GM18520 (cell line): ENCODE measurements at regions not wholly inside any gene's neighbourhood (a gene's known extent, or its start where the extent isn't known, plus 50 kb on each side); places are given as distances from the start of the nearest gene placed in this dataset.
A peak's percentile ranks its signal among the peaks of the same experiment; 100 is the strongest.
"Not testable (repeated sequence)": the region's sequence is repeated elsewhere in the genome, so short reads cannot be mapped to it uniquely, and the experiment has no call there.

Experiments
- ATAC-seq: cut with Tn5 transposase; IDR thresholded peaks from one replicate; pipeline ENCODE4 v1.9.1; 2021; ENCODE audit not compliant: unreplicated experiment

DNA sequence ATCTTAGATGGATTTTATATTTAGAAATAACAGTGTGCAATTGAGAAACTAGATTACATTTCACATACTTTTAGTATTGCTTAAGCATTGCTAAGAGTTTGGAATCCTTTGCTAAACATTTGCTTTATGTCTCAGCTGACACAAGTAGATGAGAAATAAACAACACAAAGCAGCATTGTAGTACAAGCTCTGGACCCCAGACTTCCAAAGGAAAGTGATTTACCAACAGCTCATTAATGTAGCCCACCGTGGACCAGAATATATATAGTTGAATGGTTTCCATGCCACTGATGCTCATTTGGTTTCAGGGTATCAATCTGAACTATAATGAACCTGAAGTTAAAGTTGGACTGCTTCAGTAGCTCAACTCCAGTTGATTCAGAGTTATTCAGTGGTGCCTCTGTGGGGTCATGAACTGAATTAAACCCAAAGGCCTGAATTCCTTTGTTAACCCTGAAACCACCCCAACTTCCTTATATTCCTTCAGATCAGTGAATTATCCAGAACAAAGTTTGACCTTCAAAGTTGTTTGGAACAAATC lies 132.1 kb upstream of the NEIL3 start:
- no peak for ATAC-seq

DNA sequence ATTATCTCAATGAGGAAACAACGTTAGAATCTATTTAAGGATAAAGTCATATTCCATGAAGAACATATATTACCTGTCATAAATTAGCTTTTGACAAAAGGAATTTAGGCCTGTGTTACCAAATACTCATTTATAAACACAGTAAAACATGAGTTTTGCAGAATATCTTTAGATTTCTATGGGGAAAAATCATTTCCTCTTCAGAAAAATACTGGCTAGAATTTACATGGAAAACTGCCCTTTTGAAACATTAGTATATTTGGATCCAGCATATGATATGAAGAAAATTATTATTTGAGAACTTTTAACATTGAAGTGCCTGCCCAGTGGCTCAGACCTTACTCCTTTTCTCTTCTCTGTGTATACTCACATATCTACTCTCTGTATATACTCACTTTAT lies 131.4 kb upstream of the NEIL3 start:
- no peak for ATAC-seq

DNA sequence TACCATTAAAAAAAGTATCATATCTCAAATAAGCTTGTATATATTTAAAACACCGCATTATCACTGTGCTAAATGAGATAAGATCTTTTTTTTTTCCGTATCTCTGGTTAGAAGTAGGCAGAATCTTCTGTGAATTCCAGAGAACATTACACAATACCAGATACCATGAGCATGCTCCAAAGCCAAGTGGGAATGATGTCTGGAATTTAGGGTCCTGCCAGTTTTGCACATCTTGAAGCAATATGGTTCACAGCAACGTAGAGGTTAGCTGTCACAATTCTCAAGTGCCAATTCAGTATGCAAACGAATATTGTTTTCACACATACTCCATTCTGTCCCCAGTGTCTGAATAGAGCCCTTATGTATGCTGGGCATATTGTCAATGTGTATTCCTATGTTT lies 127.5 kb upstream of the NEIL3 start:
- no peak for ATAC-seq

DNA sequence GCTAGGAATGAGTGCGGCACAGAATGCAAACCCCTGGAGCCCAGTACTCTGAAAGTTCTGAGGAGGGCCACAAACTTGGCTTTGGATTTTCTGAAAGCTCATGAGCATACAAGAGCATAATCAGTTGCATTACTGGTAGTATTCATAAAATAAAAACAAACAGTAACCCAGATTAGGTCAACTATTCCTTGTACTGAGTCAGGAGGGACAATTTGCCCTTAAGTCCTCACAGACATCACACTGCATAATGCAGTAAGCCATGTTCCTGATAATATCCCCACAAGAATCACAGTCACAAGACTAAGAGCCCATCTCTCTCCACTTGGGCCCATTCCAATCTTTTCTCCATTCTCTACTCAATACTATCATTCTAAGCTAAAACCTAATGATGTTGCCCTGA lies 126.9 kb upstream of the NEIL3 start:
- ATAC-seq, result no peak

DNA sequence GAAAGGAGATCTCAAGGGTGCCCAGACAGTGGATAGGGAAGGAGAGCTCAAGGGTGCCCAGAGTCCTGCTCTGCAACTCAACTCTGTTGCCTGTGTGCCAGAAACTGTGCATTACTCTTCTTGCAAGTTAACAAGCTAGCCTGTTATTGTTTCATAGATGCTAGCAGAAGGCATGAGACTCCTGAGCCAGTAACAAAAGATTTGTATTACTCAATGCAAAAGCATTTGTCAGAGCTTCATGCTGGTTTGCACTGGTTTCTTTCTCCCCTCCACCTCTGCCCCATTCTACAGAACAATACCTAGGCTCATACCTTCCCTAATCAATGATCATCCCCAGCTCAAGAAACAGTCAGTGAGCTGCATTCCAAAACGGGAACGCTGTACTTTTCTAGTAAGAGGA lies 124.5 kb upstream of the NEIL3 start:
- no peak for ATAC-seq

DNA sequence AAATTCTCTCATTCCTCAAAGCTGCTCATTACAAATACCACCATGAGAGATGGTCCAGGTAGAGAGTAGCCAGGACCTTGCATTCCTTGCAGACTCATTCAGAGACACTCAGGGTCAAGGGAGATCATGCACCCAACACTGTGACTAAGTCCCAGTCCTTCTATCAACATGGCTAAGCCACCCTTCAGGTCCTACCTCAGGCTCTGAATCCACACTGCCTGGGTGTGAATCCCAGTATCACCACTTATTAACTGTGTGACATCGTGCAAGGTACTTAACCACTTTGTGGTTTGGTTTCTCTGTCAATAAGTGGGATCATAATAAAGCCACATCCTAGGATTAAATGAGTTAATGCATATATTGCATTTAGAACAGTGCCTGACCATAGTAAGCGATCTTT lies 124.1 kb upstream of the NEIL3 start:
- no peak for ATAC-seq

DNA sequence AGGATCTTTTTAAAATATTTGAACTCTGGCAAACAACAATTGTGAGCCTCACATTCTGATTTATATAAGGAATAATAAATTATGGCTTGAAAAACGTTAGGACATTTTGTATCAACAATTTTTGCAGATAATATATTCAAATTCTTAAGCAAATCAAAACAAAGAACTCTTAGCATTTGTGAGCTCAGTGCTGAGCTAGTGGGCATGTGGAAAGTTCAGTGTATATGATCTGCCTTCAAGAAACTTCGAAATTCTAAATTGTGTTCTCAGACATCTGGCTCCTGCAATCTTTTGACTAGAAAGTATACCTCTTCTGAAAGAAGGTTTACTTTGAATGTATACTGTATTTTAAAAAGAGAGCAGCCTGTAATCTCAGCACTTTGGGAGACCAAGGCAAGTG lies 122.3 kb upstream of the NEIL3 start:
- no peak for ATAC-seq

DNA sequence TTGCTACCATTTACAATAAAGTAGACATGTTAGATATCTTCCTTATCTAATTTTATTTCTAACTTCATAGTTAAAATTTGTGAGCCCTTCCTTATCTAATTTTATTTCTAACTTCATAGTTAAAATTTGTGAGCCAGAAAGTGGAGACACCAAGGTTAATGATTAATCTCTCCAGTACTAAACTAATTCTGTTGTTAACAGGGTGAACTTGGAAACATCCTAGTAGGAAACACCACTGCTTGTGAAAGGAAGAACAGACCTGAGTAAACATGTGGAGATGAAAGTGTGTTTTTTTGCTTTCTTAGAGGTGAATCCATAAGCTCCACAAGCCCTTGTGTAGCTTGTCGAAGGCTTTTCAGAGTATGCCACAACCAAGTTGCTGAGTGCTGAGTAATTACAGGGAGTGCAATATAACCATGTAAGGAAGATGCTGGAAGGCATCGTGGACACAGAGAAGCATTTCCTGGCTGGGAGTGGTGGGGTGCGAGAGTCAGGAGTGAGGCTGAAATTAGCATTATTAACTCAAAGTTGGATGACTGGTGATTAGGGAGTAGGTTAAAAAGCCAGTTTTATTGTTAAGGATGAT lies 118.6 kb upstream of the NEIL3 start:
- no peak for ATAC-seq

DNA sequence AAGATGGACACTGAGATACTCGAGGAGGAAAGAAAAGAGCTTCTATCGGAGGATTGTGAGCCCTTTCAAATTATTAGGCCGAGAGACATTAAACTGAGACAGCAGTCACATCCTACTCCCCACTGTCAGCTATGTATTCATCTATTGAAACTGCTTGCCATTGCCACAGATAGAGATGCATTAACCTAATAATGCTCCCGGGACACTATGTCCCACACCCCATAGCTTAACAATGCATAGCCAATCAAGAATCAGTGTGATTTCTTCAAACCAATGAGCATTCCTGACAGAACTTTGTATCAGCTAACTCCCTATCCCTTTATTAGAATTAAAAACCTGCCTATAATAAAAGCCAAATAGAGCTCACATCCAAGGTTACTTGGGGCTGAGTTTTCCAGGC lies 118.1 kb upstream of the NEIL3 start:
- ATAC-seq, result no peak

DNA sequence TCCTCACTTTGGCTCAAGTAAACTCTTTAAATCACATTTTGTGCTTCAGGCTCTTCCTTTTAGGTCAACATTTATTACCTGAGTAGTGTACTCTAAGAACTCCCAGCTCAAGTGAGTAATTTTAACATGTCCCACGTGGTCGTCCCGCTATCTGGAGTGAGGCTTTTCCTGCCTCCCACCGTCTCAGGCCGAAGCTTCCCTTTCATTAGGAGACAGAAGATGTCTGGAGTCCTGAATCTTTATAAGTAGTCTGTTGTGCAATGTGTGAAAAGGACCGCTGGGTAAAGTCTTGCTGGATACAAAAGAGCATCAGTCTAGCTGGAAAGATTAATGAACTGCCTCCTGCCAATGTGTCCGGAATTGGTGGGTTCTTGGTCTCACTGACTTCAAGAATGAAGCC lies 117.7 kb upstream of the NEIL3 start:
- no peak for ATAC-seq

DNA sequence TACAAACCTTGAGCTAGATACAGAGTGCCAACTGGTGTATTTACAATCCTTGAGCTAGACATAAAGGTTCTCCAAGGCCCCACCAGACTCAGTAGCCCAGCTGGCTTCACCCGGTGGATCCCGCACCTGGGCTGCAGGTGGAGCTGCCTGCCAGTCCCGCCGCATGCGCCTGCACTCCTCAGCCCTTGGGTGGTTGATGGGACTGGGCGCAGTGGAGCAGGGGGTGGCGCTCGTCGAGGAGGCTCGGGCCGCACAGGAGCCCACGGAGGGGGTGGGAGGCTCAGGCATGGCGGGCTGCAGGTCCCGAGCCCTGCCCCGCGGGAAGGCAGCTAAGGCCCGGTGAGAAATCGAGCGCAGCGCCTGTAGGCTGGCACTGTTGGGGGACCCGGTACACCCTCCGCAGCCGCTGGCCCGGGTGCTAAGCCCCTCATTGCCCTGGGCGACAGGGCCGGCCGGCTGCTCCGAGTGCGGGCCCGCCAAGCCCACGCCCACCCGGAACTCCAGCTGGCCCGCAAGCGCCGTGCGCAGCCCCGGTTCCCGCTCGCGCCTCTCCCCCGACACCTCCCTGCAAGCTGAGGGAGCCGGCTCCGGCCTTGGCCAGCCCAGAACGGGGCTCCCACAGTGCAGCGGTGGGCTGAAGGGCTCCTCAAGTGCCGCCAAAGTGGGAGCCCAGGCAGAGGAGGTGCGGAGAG lies 116.5 kb upstream of the NEIL3 start:
- not testable (repeated sequence) for ATAC-seq

DNA sequence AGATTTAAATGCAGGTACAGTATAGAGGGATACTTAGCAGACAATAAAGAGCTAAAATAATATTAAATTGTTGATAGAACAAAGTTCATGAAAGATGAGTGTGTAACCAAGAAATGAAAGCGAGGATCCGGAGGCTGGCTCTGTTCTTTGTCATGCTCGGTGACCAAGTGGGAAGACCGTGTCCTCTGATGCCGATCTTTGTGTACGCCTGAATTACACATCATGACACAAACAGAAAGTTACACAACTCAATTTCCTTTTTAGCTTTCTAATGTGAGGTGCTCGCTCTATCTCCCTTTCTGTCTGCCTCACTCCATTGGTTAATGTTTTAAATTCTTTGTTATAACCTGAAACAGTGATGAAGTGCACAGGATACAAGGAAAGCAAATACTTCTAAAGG lies 114.8 kb upstream of the NEIL3 start:
- ATAC-seq, result no peak

DNA sequence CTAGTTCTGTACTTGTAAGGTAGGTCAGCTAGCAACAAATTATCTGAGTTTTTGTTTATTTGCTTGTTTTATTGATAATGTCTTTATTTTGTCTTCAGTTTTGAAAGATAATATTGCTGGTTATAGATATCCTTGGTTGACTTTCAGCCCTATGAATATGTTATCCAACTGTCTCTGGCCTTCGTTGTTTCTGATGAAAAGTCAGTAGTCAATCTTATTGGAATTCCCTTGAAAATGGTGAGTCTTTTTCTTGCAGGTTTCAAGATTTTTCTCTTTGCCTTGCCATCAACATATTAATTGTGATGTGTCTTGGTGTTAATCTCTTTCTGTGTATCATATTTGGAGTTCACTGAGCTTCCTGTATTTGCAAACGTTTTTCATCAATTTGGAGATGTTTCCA lies 113.1 kb upstream of the NEIL3 start:
- ATAC-seq, result no peak

DNA sequence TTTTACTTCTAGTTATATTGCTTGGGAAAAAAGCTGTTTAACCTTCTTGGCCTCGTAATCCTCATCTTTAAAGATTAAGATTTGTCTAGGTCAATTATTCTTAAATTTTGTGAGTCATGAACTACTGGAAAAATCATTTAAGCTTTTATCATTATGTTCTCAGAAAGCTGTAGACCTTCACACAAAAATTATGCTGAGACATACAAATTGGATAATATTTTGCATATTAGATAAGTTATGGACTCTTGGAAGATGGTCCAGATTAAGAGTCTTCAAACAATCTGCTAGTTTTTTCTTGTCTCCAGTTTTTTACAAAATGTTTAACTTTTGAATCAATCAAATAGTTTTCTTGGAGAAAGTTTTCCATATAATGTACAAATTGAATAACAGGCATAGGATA lies 108.1 kb upstream of the NEIL3 start:
- ATAC-seq, result no peak

DNA sequence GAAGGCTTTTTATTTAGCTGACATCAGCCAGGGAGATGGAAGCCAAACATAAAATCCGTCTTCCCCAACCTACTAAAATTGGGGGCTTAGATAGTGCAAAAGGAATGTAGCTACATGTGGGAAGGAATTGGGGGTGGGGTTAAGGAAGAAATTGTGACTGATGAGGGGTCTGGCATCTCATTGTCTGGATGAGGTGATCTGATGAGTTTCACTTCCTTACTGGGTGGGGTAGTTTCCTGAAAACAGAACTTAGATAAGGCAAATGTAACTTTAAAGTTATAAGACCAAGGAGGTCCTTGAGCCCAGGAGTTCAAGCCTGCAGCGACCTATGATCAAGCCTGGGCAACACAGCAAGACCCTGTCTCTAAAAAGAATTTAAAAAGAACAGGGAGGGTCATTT lies 105.5 kb upstream of the NEIL3 start:
- ATAC-seq, result no peak

DNA sequence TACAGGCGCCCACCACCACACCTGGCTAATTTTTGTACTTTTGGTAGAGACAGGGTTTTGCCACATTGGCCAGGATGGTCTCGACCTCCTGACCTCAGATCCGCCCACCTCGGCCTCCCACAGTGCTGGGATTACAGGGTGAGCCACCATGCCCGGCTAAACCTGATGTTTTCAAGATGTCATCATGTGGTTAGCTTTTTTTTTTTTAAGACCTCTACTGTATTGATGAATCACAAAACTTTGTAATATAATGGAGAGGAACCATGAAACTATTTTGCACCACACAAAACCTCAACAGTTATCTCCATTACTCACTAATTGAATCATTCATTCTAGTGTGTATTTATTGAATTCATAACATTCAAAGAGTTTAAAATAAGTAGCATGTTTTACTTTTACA lies 94.7 kb upstream of the NEIL3 start:
- ATAC-seq, result no peak

DNA sequence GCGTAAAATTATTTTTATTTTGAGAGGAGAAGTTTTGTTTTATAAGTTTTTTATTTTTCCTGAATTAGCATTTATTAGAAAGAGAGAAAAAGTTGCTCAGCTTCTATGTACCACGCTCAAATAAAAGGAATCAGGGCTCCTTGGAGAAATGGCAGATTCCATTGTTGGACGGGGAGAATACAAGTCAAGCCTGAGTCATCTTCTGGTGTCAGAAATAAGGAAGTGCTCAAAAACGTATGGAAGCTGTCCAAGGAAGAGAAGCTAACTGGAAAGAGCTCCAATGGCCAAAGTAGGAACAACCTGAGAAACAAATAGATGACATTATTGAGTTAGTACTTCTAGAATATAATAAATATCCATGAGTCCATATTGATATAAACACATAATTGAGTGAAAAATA lies 89.3 kb upstream of the NEIL3 start:
- ATAC-seq, result no peak

DNA sequence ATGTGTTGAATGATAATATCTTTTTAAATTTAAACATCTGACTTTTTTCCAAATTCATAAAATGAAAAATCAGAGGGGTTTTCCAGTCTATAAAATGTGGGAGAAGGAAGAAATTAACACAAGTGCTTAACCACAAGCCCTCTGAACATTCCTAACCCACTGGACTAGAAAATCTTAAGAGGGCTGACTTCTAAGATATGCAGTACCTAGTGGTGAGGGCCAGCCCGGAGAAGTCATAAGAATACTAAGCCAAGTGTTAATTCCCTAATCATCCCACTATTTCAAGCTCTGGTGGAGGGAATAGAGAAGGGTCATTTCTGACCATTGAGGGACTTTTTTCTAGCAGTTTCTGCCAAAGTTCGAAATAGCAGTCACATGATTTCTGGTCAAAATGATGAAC lies 86.9 kb upstream of the NEIL3 start:
- no peak for ATAC-seq

DNA sequence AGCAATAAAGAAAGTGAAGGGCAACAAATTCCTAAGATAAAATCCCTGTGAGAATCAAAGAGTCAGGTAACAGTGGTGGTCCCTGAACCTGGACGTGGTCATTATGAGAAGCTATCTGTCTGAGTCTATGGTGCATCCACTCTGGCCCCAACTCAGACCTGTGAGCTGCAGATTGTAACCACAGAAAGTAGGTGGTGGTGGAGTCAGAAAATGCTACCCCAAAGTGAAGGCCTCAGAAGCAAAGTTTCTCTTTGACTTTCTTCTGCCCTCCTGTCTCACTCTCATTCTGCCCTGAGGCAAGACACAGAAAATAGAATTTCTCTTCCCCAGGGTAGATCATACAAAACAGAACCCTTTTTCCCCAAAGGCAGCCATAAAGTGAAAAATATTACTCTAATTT lies 84.1 kb upstream of the NEIL3 start:
- ATAC-seq, result peak; percentile 92

DNA sequence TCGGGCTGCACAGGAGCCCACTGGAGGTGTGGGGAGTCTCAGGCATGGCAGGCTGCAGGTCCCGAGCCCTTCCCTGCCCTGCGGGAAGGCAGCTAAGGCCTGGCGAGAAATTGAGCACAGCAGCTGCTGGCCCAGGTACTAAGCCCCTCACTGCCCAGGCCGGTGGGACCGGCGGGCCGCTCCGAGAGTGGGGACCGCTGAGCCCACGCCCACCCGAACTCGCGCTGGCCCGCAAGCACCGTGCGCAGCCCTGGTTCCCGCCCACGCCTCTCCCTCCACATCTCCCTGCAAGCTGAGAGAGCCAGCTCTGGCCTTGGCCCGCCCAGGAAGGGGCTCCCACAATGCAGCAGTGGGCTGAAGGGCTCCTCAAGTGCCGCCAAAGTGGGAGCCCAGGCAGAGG lies 82.0 kb upstream of the NEIL3 start:
- ATAC-seq, result no peak

DNA sequence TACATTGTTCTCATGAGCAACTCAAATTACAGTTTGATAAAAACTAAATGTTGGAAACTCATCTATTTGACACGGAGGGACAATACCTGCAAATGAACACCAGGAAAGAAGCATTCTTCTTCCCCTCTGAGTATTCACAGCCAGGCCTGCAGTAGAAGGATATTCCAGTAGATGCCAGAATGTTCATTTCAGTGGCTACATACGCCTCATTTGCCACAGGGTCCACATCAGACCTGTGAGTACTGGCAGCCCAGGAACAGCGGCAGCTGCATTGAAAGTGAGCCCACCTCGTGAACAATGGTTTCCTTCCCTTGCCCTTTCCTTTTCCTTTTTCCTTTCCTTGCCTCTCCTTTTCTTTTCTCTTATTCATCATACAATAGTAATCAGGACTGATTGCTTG lies 81.1 kb upstream of the NEIL3 start:
- no peak for ATAC-seq

DNA sequence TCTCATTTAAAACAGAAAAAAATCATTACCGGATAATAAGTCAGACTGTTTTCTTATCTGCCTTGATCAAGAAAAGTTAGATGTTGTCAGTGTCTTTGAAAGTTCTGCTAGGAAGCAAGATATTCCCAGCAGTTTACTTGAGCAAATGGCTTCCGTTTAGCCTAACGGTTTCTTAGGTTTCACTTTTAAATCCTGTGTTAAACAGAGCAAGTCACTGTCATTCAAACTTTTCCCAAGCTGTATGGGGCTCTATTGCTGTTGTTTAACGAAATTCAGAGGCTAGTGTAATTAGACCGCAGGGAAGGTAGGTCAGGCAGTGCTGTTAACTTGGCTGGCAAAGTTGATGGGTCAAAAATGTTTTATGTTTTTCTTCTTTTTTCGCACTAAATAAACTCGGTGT lies 80.3 kb upstream of the NEIL3 start:
- no peak for ATAC-seq

DNA sequence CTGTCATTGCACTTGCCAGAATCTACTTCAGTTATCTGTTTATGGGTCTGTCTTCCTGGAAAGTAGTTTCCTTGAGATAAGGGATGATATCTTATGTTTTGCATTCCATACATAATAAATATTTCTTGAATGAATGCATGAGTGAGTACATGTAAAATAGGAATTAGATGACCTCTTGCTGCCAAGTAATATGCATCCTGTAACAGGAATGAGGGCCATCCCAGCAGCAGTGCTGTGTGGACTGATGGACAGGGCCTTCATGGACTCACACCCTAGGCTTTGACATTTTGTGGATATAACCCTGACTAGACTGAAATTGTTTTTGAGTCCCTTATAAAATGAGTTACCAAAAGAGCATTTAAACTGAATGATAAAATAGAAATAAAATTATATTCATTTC lies 77.2 kb upstream of the NEIL3 start:
- no peak for ATAC-seq
